Activated CD8-positive, alpha-beta memory T cell treated with anti-CD3 and anti-CD28 coated beads for 48 hours (primary cell): ENCODE measurements at regions not wholly inside any gene's neighbourhood (a gene's known extent, or its start where the extent isn't known, plus 50 kb on each side); places are given as distances from the start of the nearest gene placed in this dataset.
"Not testable (repeated sequence)": the region's sequence is repeated elsewhere in the genome, so short reads cannot be mapped to it uniquely, and the experiment has no call there.

ENCODE experiments used
- DNase-seq, 3 experiments: peaks; one replicate each; pipeline ENCODE4 v3.0.0-alpha.2; 2020; ENCODE audit warnings: low read depth in 2 of 3, low spot score in 2 of 3

DNA sequence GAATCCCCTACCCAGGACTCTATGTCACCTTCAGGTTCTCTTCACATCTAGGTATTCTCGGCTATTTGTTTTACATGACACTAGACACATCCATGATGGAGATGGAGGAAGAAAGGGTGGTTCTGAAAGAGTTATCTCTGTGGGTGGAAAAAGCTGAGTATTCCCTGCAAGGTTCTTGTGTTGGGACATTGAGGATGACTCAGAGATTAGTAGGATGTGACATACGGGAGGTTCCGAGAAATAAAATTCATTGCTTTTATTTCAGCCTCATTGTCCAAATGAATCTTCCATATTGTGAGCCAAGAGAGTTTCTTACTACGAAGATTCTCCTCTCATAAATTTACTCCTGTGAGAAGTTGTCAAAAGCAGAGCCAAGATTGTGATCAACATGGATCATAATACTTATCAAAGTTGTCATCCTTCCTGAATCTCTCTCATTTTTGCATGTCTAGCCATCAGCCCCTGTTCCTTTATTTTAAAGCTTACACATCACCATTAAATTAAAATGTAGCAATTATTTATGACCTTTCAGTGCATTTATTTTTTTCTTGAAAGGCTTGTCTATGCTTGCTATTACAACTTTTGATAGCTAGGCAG is 370.0 kb downstream of the PSAT1 start:
- DNase-seq = no peak

DNA sequence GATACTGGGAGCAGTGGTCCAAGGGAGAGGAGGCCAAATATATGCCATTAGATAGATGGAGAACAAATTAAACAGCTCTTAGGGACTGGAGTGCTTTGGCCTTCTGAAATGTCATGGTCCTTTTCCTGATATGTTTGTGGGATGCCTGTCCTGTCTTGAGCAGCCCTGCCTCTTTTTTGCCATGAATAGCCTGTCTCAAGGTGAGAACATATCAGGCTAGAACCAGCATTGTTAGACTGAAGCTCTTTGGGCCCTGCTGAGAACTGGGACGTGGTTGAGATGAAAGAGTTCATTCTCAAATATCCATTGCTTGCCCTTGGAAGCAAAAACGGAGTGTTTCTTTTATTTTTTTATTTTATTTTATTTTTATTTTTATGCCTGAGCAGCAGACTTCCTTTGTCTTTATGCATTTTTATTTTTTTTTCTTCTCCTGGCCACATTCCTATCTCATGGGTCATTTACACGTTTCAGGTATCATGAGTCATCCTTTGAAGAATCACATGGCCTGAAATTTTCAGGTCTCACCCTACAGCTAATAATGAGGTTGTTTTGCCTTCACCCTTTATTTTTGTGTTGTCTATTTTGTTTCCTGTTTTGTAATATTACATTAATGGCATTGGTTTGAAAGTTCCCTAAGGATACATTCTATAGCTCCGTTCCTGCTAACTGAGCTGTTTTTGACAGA is 371.4 kb downstream of the PSAT1 start:
- DNase-seq = no peak

- no peak for DNase-seq
These were observed 372.7 kb downstream of the PSAT1 start for GRCh38 chr9:78669591-78669990.

GRCh38 chr9:78671785-78672184 is 374.9 kb downstream of the PSAT1 start:
- no peak for DNase-seq

DNA sequence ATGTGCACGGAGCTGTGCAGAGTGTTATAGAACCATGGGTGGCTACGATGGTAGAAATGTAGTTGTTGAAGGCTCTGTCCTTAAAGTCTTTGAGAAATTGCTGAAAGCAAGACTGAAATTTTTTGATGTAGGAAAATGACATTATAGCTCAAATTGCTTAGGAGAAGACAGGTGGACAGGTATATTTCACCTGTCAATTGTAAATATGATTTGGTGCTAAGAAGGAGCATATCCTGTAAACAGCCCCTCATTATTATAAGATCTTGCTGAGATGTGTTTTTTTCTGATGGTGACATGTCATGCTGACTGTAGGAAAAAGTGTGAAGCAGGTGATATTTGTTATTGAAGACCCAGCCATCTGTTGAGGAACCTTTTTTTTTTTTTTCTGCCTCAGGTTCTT is 377.9 kb downstream of the PSAT1 start:
- no peak for DNase-seq

- no peak for DNase-seq
These were observed 379.1 kb downstream of the PSAT1 start for GRCh38 chr9:78676009-78676408.

DNA sequence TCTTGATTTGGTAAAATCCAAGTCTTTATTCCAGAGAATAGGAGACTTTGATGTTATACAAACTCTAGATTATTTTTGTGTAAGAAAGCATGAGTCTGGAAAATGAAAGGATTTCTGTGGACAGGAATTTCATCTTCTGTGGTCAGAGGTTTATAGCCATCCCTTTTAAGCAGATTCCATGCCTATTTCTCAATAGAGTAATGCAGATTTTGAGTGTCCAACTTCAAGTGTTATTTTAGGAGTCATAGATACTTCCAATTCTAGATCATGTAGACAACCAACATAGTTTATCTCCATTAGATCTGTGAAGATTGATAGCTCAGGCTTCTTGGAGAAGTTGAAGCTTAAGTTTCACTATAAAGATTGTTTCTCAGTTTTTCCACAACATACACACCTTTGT is 379.7 kb downstream of the PSAT1 start:
- no peak for DNase-seq

DNA sequence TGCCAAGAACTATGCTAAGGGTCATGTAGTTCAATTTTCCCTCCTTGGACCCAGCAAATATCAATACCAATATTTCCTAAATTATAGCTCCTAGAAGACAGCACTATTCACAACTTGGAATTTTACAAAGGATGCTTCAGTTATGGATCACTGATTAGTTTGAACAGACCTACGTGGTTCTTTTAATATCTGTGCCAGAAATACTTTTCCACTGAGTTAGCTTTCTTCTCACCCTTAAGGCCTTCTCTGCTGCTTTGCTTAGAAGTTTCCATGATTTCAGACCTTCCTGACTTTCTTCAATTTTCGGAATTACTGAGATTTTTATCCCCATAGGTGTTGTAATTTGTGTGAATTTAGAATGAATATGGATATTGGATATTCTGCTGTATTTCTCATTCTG is 380.4 kb downstream of the PSAT1 start:
- DNase-seq = no peak

GRCh38 chr9:78678877-78679276 is 382.0 kb downstream of the PSAT1 start:
- no peak for DNase-seq

GRCh38 chr9:78680196-78680595 is 383.3 kb downstream of the PSAT1 start:
- no peak for DNase-seq

GRCh38 chr9:78682216-78682615 is 385.3 kb downstream of the PSAT1 start:
- DNase-seq = no peak

DNA sequence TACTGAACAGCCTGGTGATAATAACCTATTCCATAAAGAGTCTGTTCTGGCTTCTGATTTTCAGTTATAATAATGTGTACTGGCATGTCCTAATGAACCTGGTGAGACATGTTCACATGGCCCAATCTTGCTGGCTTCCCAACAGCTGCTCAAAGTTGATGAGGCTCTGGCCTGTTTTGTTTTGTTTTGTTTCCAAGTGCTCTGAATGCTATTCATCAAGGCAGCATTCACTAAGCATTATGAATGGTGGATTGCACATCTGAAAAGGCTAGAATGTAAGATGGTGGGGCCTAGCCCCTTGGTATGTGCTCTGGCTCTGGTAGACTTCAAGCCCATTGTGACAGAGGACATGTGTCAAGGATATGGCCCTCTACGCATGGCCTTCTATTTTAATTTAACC is 388.5 kb downstream of the PSAT1 start:
- DNase-seq = no peak

DNA sequence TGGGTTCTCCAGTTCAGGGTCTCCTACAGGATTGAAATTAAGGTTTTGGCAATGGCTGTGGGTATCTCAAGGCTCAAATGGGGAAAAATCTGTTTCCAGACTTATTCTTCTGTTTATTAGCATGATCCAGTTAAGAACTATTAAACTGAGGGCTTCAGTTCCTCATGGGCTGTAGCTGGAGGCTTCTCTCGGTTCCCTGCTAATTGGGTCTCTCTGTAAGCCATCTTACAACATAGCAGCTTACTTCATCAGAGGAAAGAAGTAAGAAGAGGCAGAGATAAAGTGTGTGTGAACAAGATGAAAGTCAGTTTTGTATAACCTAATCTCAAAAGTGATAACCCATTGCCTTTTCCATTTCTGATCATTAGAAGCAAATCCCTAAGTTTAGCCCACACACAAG is 391.9 kb downstream of the PSAT1 start:
- no peak for DNase-seq

DNA sequence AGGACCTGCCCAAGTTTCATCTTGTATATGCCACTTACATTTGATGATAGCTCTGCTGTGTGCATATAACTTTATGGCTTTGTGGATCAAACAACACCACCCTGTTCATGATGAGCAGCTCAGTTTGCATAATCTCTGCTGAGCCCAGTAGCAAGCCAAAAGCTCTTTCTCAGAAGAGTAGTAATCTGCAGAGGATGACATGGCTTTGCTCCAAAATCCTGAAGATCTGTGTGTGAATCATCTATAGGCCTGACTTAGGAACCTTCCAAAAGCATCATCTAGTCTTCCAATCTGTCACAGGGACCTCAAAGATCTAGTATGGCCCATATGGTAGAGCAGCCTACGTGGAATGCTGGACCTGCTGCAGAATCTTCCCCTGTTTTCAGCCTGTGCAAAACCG is 394.6 kb downstream of the PSAT1 start:
- DNase-seq = no peak

DNA sequence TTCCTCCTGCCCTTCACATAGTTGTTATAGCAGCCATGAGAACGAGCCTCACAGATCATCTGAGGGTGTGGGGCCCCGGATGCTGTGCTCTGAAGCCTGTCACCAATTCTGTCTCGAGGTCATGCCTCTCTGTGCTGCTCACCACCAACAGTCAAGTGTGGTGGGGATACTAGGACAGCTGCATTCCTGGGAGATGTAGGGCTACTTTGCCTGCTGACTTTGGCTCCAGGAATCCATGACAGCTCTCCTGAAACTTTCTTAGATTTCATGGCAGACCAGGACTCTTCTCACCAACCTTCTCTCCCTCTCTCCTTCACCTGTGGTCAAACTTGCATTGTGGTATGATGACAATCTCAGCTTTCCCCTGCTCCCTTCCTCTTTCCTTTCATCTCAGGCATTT is 395.9 kb downstream of the PSAT1 start:
- DNase-seq = no peak

- DNase-seq = no peak
These were observed 398.0 kb downstream of the PSAT1 start for GRCh38 chr9:78694974-78695373.

- no peak for DNase-seq
These were observed 398.6 kb downstream of the PSAT1 start for GRCh38 chr9:78695519-78695918.

DNA sequence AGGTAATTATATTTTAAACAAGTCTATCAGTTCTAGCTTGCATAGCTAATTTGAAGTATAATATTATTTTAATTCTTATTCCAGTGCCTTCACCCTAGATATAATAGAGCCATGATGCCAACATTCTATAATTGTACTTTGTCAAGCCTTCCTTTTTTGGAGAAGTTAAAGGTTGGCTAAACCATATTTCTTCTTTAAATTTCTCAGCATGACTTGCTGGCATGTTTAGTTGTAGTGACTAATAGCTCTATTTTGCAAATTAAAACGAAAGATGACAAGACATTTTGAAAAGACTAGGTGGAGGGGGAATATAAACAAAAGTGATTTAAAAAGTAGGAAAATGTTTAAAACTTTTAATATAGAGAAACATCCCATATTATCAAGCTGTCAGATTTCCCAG is 400.7 kb downstream of the PSAT1 start:
- DNase-seq = no peak

- DNase-seq = no peak
These were observed 401.4 kb downstream of the PSAT1 start for GRCh38 chr9:78698371-78698770.

DNA sequence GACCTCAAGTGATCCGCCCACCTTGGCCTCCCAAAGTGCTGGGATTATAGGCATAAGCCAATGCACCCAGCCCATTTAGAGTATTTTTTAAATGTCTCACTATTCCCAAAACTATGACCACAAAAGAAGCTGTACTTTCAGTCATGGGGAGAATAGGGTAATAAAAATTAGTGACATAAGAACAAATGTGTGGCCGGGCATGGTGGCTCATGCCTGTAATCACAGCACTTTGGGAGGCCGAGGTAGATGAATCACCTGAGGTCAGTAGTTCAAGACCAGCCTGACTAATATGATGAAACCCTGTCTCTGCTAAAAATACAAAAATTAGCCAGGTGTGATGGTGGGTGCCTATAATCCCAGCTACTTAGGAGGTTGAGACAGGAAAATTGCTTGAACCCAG is 402.3 kb downstream of the PSAT1 start:
- not testable (repeated sequence) for DNase-seq

DNA sequence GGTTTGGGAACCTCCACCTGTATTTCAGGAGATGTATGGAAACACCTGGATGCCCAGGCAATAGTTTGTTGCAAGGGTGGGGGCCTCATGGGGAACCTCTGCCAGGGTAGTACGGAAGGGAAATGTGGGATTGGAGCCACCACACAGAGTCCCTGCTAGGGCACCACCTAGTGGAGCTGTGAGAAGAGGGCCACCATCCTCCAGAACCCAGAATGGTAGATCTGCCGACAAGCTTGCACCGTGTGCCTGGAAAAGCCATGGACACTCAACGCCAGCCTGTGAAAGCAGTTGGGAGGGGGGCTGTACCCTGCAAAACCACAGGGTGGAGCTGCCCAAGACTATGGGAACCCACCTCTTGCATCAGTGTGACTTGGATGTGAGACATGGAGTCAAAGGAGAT is 407.2 kb downstream of the PSAT1 start:
- DNase-seq = not testable (repeated sequence)

DNA sequence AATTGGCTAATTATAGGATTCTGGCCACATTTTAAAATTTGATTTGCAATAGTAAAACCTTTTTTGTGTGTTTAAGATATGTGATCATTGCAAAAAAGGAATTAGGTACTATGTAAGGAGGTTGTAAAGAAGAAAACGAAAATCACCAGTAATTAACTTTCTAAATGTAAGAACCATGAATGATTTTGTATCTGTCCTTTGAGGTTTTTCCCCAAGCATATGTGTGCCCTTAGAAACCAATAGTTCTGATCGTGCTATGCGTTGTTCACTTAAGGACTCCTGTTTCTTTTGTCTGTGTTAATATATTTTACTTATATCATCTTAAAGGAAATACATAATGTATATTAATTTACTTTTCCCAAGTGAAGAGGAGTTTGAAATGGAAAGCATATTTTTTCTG is 410.2 kb downstream of the PSAT1 start:
- DNase-seq = no peak

GRCh38 chr9:78707481-78707991 is 410.6 kb downstream of the PSAT1 start:
- DNase-seq = no peak
